ENCODE measurements at regions not wholly inside any gene's neighbourhood (a gene's known extent, or its start where the extent isn't known, plus 50 kb on each side); places are given as distances from the start of the nearest gene placed in this dataset.

GRCh38 chr5:38766151-38766550, 79.7 kb upstream of the OSMR start:
- DNase-seq = no peak
- Histone ChIP-seq H3K9me3 (ENCODE audit: control insufficient read depth, low read depth, low read length) (peaks cover 9% of the 10 kb centered on the region), H3T11ph (ENCODE audit: low read length) (no peak overlapping the region), H3K4ac (ENCODE audit: low read depth, low read length) (no peak overlapping the region), H3K56ac (ENCODE audit: insufficient read length, low read depth, low read length) (no peak overlapping the region), H2AFZ (ENCODE audit: low read length) (no peak overlapping the region), H2BK20ac (ENCODE audit: low read depth, low read length, poor library complexity, severe bottlenecking) (no peak overlapping the region), H3K18ac (ENCODE audit: insufficient read length, low read depth, low read length) (no peak overlapping the region), H4K5ac (ENCODE audit: insufficient read length, low read depth, low read length) (no peak overlapping the region), H3K27me3 (ENCODE audit: insufficient read depth, low read length) (no peaks in the 10 kb centered on the region), H3K23ac (ENCODE audit: insufficient read length, low read depth, low read length) (no peak overlapping the region), H3K14ac (ENCODE audit: insufficient read depth, low read length) (no peak overlapping the region), H3K4me1 (ENCODE audit: insufficient read depth, low read length) (no peaks in the 10 kb centered on the region), H2BK120ac (ENCODE audit: low read depth, low read length, poor library complexity, severe bottlenecking) (no peak overlapping the region), H3K4me2 (ENCODE audit: insufficient read depth, insufficient read length, low read length) (no peak overlapping the region), H4K8ac (replicated peaks; ENCODE audit: insufficient read length, low read depth, low read length) (no peak overlapping the region), H3K23me2 (ENCODE audit: insufficient read length, low read depth, low read length, poor library complexity, severe bottlenecking) (no peaks in the 10 kb centered on the region), H4K20me1 (ENCODE audit: control insufficient read depth, insufficient read depth, insufficient read length) (no peaks in the 10 kb centered on the region), H3K79me1 (ENCODE audit: insufficient read depth, low read depth, low read length, poor library complexity, severe bottlenecking) (no peaks in the 10 kb centered on the region), H2BK15ac (ENCODE audit: low read depth, low read length) (no peak overlapping the region), H4K91ac (ENCODE audit: insufficient read length, low read depth, low read length) (no peak overlapping the region), H3K27ac (ENCODE audit: insufficient read length, low read depth, low read length) (no peak overlapping the region), H3K9ac (ENCODE audit: extremely low read depth, insufficient read length, low read length) (no peak overlapping the region), H3K79me2 (ENCODE audit: insufficient read depth, low read length) (no peaks in the 10 kb centered on the region), H2AK5ac (ENCODE audit: insufficient read length, low read length) (no peak overlapping the region), H2BK5ac (ENCODE audit: insufficient read length, low read length) (no peak overlapping the region), H2BK12ac (ENCODE audit: insufficient read length, low read depth, low read length) (no peak overlapping the region)
- Mint-ChIP-seq H3K27me3 (ENCODE audit: low read depth) (no peaks in the 10 kb centered on the region), H3K36me3 (ENCODE audit: insufficient read depth in 1 of 3, low read depth in 3 of 3) (peaks cover 0 to 12% (median 10%) of the 10 kb centered on the region in 3 experiments; a peak in 5 of 7 replicates), H3K27ac (no peak overlapping the region), H3K9me3 (peaks cover 14 to 15% of the 10 kb centered on the region in 2 experiments), H3K4me1 (no peaks in the 10 kb centered on the region), H3K4me3 (no peak overlapping the region)
- TF ChIP-seq CTCF (conservative IDR thresholded peaks at IDR 0.05) = no peak
- WGBS (ENCODE audit: extremely low coverage, insufficient read length, low lambda C conversion rate) = no CpG with 5 or more reads among the region's 2 CpGs

Measured in H9 (cell line).